Heart left ventricle (tissue), 13 donors: ENCODE measurements at regions not wholly inside any gene's neighbourhood (a gene's known extent, or its start where the extent isn't known, plus 50 kb on each side); places are given as distances from the start of the nearest gene placed in this dataset.

Experiments used
- POLR2A ChIP-seq, 2 donors: fragments of 450-650 bp; IDR thresholded peaks; one replicate each; pipeline ENCODE4 v1.6.1; 2017; ENCODE audit warnings: antibody characterized with exemption in 2 of 2, mild to moderate bottlenecking in 2 of 2, moderate library complexity in 2 of 2
- TF ChIP-seq, protein P1 (sequence below), 12 donors: fragments of 200-600 bp; sonication (generic) in 4 of 12; IDR thresholded peaks; one replicate each; pipeline versions ENCODE4 v1.5.0 to v1.8.0; 2018 to 2022; ENCODE audit warnings: antibody characterized with exemption in 12 of 12, mild to moderate bottlenecking in 5 of 12
- donor health status: ischemic (EF 13 %, LVEDD 7.1; RV severe dilation, severe dysfunction).
- donor health status: DM: no; HTN: yes; CAD: no.
- donor health status: DM: no; HTN: no; CAD: no.
- donor health status: ischemic (EF 25% LVEDD 6.9; RV normal size, moderate dysfunction).
- donor health status: ischemic (EF 25% LVEDD 5.7; RV mildly dilated, moderate dysfunction).
- donor health status: ischemic (EF 35%, LVEDD 5.7; RV mildly dilated, moderate dysfunction).
- donor health status: nonischemic (EF 11% LVEDD 7.7; RV severe dilation, severe dysfunction).
- donor health status: DM: yes; HTN: yes; CAD: no.
- donor health status: PGD.
- donor health status: ischemic (EF 29% LVEDD 5.4; RV normal size, mild dysfunction).
- donor health status: nonischemic (EF 23%, LVEDD 6.1; RV moderate dilation, normal function).

DNA sequence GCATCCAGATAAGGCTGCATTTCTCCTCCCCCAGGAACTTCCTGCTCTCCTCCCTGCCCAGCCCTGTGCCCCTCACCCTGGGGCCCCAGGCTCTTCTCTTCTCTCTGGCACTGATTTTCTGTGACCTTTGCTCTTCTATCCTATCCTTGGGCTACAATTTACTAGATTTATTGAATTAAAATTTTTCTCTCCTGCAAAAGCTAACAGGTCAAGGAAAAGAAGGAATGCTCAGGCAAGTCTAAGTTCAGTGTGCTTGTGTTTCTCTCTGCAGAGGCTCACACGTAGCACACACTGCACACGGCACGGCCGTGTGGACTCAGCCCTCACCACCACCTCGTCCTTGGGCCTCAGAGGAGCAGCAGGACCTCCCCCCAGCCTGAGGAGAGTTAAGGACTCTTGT is 94.2 kb upstream of the SNTG2 start:
- TF ChIP-seq POLR2A (IDR thresholded peaks at IDR 0.05) = no peak
- TF ChIP-seq, protein P1, sequence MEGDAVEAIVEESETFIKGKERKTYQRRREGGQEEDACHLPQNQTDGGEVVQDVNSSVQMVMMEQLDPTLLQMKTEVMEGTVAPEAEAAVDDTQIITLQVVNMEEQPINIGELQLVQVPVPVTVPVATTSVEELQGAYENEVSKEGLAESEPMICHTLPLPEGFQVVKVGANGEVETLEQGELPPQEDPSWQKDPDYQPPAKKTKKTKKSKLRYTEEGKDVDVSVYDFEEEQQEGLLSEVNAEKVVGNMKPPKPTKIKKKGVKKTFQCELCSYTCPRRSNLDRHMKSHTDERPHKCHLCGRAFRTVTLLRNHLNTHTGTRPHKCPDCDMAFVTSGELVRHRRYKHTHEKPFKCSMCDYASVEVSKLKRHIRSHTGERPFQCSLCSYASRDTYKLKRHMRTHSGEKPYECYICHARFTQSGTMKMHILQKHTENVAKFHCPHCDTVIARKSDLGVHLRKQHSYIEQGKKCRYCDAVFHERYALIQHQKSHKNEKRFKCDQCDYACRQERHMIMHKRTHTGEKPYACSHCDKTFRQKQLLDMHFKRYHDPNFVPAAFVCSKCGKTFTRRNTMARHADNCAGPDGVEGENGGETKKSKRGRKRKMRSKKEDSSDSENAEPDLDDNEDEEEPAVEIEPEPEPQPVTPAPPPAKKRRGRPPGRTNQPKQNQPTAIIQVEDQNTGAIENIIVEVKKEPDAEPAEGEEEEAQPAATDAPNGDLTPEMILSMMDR (IDR thresholded peaks at IDR 0.05) = no peak
